ENCODE measurements at regions not wholly inside any gene's neighbourhood (a gene's known extent, or its start where the extent isn't known, plus 50 kb on each side); places are given as distances from the start of the nearest gene placed in this dataset.
"Not testable (repeated sequence)": the region's sequence is repeated elsewhere in the genome, so short reads cannot be mapped to it uniquely, and the experiment has no call there.

GRCh38 chr3:177795859-177796258, 598.6 kb upstream of the TBL1XR1 start:
- Histone ChIP-seq H3K36me3 (no peaks in the 10 kb centered on the region), H3K9me3 (no peaks in the 10 kb centered on the region), H3K27ac (no peak overlapping the region), H3K4me1 (ENCODE audit: control insufficient read depth in 1 of 2, insufficient read depth in 1 of 2, low read depth in 1 of 2, low read length in 1 of 2) (no peaks in the 10 kb centered on the region), H3K4me3 (ENCODE audit: low read depth in 1 of 2, low read length in 1 of 2) (no peak overlapping the region), H3K27me3 (no peaks in the 10 kb centered on the region)
- TF ChIP-seq CTCF (IDR thresholded peaks at IDR 0.05) = no peak

DNA sequence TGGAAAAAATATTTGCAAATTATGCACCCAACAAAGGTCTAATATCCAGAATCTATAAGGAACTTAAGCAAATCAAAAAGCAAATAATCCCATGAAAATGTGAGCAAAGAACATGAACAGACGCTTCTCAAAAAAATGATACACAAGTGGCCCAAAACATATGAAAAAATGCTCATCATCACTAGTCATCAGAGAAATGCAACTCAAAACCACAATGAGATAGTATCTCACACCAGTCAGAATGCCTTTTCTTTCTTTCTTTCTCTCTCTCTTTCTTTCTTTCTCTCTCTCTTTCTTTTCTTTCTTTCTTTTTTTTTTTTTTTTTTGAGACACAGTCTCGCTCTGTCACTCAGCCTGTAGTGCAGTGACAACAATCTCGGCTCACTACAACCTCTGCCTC, 602.9 kb upstream of the TBL1XR1 start:
- not testable (repeated sequence) for H3K4me1 ChIP-seq (ENCODE audit: control insufficient read depth in 1 of 2, insufficient read depth in 1 of 2, low read depth in 1 of 2, low read length in 1 of 2); H3K27me3 ChIP-seq; H3K36me3 ChIP-seq; H3K9me3 ChIP-seq; H3K27ac ChIP-seq; H3K4me3 ChIP-seq (ENCODE audit: low read depth in 1 of 2, low read length in 1 of 2)

- no peak for TF ChIP-seq CTCF (IDR thresholded peaks at IDR 0.05)
- no peaks in the 10 kb centered on the region for H3K4me1 ChIP-seq (ENCODE audit: control insufficient read depth in 1 of 2, insufficient read depth in 1 of 2, low read depth in 1 of 2, low read length in 1 of 2)
- no peaks in the 10 kb centered on the region for H3K27me3 ChIP-seq
- no peak overlapping the region for H3K27ac ChIP-seq
- no peaks in the 10 kb centered on the region for H3K36me3 ChIP-seq
- no peak overlapping the region for H3K4me3 ChIP-seq (ENCODE audit: low read depth in 1 of 2, low read length in 1 of 2)
- H3K9me3 ChIP-seq = no peaks in the 10 kb centered on the region
Observed at GRCh38 chr3:177800561-177800960, 603.3 kb upstream of the TBL1XR1 start.

DNA sequence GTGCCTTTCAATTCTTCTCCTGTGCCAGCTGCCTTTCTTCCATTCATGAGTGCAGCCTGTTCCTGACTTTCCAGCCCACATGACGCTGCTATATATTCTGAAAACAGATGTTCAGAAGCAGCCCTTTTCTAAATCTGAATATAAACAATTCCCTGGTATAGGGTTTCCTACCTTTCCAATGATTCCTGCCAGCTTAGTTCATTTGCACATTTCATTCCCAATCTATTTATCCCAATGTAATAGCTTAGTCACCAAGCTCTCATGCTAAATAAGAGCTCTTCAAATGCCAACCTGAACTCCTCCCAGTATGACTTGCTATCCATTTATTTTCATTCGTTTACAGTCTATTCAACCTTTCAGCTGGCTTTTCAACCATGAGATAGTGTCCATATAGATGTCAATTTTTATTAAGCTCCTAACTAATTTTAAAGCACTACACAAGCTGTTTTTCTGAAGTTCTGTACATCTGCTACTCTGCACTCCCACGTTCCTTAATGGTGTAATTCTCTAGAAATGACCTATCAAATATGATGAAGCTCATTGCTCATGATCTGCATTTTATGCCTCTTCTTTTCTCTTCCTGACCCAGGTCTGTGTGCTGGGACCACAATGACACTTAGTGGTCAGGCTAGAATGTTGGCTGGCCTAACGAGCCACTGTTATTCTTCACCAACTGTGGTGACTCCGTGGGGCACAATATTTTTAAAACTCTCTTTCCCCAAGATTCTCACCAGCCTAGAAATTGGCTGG, 605.0 kb upstream of the TBL1XR1 start:
- TF ChIP-seq CTCF (IDR thresholded peaks at IDR 0.05) = no peak
- no peaks in the 10 kb centered on the region for H3K4me1 ChIP-seq (ENCODE audit: control insufficient read depth in 1 of 2, insufficient read depth in 1 of 2, low read depth in 1 of 2, low read length in 1 of 2)
- H3K9me3 ChIP-seq = no peaks in the 10 kb centered on the region
- H3K36me3 ChIP-seq = no peaks in the 10 kb centered on the region
- no peak overlapping the region for H3K4me3 ChIP-seq (ENCODE audit: low read depth in 1 of 2, low read length in 1 of 2)
- no peak overlapping the region for H3K27ac ChIP-seq
- no peaks in the 10 kb centered on the region for H3K27me3 ChIP-seq

GRCh38 chr3:177803500-177803899, 606.2 kb upstream of the TBL1XR1 start:
- no peaks in the 10 kb centered on the region for H3K9me3 ChIP-seq
- H3K4me1 ChIP-seq (ENCODE audit: control insufficient read depth in 1 of 2, insufficient read depth in 1 of 2, low read depth in 1 of 2, low read length in 1 of 2) = no peaks in the 10 kb centered on the region
- no peak for TF ChIP-seq CTCF (IDR thresholded peaks at IDR 0.05)
- no peak overlapping the region for H3K27ac ChIP-seq
- H3K36me3 ChIP-seq = no peaks in the 10 kb centered on the region
- no peak overlapping the region for H3K4me3 ChIP-seq (ENCODE audit: low read depth in 1 of 2, low read length in 1 of 2)
- no peaks in the 10 kb centered on the region for H3K27me3 ChIP-seq

GRCh38 chr3:177804032-177804431, 606.8 kb upstream of the TBL1XR1 start:
- Histone ChIP-seq H3K9me3 (no peaks in the 10 kb centered on the region), H3K36me3 (no peaks in the 10 kb centered on the region), H3K27ac (no peak overlapping the region), H3K27me3 (no peaks in the 10 kb centered on the region), H3K4me3 (ENCODE audit: low read depth in 1 of 2, low read length in 1 of 2) (no peak overlapping the region), H3K4me1 (ENCODE audit: control insufficient read depth in 1 of 2, insufficient read depth in 1 of 2, low read depth in 1 of 2, low read length in 1 of 2) (no peaks in the 10 kb centered on the region)
- no peak for TF ChIP-seq CTCF (IDR thresholded peaks at IDR 0.05)
